HG03565 (cell line): ENCODE measurements at regions not wholly inside any gene's neighbourhood (a gene's known extent, or its start where the extent isn't known, plus 50 kb on each side); places are given as distances from the start of the nearest gene placed in this dataset.
"Not testable (repeated sequence)": the region's sequence is repeated elsewhere in the genome, so short reads cannot be mapped to it uniquely, and the experiment has no call there.

Source experiments
- ATAC-seq: cut with Tn5 transposase; IDR thresholded peaks from one replicate; pipeline ENCODE4 v1.9.1; 2021; ENCODE audit warnings: mild to moderate bottlenecking, moderate library complexity; ENCODE audit not compliant: unreplicated experiment

GRCh38 chr5:32916648-32917047 is 205.5 kb downstream of the NPR3 start:
- ATAC-seq = no peak

- no peak for ATAC-seq
Observed at GRCh38 chr5:32928761-32929160, 217.6 kb downstream of the NPR3 start.

DNA sequence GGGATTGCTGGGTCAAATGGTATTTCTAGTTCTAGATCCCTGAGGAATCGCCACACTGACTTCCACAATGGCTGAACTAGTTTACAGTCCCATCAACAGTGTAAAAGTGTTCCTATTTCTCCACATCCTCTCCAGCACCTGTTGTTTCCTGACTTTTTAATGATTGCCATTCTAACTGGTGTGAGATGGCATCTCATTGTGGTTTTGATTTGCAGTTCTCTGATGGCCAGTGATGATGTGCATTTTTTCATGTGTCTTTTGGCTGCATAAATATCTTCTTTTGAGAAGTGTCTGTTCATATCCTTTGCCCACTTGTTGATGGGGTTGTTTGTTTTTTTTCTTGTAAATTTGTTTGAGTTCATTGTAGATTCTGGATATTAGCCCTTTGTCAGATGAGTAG is 220.3 kb downstream of the NPR3 start:
- ATAC-seq = not testable (repeated sequence)

DNA sequence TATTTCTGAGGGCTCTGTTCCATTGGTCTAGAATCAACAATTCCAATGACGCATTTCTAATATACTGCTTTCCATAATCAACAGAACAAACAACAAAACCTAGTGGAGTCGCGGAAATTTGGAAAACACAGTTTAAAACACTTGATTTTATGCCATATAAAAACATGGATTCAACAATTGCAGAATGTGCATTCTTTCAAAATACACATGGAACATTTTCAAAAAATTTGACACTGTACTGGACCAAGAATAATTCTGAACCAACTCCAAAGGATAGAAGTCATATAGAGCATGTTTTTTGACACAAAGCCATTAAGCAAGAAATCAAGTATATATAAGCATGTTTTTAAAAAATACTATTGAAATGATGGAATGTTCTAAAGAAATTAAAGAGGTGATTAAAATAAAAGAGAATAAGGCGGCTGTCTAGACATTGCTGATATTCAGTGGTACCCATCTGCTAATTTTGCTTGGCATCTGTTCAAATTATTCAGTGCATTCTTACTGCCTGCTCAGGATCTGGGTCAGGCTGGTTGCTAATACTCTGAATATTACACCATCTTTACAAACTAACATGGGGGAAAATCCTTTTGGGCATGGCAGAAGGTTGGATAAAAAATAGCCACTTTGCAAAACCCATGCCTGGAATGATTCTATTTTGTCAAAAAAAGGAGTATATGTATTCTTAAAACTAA is 221.3 kb downstream of the NPR3 start:
- no peak for ATAC-seq

DNA sequence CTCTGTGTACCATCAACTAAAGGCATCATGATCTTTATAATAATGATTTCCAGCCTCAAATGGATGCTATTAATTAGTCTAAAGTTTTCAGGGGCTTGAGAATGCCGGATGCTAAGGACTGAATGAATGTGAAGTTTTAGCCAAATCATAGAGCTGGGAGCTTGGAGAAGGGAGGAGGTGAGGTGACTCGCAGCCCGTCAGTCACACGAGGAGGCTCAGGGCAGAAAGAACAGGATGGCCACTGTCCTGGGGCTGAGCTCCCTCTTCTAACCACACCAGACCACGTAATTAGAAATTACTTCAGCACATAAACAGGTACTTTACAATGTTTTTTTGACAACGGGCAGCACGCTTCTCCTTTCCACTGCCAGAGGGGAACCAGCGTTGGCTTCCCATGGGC is 222.6 kb downstream of the NPR3 start:
- ATAC-seq = no peak

DNA sequence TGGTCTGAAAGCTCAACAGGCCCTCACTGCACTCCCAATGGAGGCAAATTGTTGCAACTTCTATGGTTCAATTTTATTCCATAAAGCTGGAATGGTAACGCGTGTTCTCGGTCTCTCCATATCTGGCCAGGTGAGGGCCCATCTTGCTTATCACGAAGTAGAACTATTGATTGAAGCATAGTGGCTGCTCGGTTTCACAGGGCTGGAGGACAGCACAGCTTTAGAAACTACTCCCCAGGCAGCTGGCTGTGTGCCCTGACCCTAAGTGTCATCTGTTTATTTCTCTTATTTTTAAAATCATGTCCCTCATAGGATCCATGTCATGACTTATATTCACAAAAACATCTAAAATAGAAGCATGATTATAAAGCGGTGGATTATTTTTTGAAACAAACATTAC is 223.4 kb downstream of the NPR3 start:
- ATAC-seq = no peak

- no peak for ATAC-seq
Observed at GRCh38 chr5:32935283-32935682, 224.2 kb downstream of the NPR3 start.

- no peak for ATAC-seq
Observed at GRCh38 chr5:32936329-32936728, 225.2 kb downstream of the NPR3 start.

- ATAC-seq = peak; percentile 96
Observed at GRCh38 chr5:32942225-32942989, 231.3 kb downstream of the NPR3 start.

GRCh38 chr5:32949286-32949970 is 238.3 kb downstream of the NPR3 start:
- ATAC-seq = no peak

DNA sequence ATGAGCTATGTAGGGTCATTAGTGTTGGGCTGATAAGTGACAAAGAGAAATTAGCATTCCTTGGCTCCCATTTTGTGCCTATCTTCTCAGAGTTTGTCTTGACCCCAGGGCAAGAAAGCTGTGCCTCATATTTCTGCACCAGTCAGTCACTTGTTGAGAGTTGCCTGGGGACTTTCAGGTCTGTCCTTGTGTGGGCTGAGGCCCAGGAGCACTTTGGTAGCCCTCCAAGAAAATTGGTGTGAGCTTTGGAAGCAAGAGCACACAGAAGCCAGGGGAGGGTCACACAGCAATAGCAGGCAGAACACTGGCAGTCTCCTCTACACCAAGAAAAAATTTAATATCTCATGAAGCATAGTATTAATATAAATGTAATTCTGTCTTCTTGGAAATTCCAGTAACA is 239.9 kb downstream of the NPR3 start:
- no peak for ATAC-seq

DNA sequence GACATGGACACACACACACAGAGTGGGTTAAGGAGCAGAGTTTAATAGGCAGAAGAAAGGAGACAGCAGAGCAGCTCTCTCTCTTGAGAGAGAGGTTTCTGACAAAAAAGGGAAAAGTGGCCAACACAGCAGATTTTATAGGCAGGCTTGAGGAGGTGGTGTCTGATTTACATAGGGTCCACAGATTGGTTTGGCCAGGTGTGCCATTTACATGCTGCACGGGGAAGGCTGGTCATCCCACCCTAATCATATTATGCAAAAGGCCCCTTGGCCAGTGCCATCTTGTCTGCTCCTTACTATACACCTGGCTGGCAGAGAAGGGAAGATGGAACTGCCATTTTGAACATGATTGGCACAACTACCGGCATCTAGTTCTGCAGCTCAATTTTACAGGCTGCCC is 240.8 kb downstream of the NPR3 start:
- ATAC-seq = no peak

DNA sequence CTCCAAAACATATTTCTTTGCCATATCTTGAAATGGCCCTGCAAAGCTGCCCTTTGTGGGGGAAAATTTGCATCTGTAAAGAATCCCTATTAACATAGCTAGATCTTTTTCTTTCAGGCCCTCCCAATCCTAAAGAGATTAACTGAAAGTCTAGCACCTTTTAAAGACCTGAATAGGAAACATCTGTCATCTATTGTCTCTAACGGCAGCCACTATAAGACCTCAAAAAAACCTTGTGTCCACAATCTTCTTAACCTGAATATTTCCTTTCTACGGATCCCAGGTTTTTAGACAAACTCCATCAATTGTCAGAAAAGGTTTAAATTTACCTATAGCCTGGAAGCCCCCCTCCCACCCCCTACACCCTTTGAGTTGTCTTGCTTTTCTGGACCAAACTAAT is 241.3 kb downstream of the NPR3 start:
- ATAC-seq = not testable (repeated sequence)

DNA sequence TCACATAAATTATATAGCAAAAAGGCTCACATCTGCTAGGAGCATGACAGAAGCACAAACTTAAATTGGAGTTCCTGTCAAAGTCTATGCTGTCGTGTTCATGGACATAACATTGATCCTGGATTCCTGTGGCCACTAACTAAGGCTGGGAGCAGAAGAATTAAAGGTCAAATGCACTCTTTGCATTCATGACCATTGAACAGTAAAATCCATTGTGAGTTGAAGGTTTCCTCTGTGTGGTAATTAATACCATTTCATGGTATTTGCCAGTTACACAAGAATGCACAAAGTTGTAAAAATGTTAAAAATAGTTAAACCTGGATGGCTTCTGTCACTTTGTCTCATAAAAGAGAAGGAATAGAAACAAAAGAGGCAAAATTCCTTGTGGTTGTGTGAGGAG is 242.6 kb downstream of the NPR3 start:
- ATAC-seq = no peak

DNA sequence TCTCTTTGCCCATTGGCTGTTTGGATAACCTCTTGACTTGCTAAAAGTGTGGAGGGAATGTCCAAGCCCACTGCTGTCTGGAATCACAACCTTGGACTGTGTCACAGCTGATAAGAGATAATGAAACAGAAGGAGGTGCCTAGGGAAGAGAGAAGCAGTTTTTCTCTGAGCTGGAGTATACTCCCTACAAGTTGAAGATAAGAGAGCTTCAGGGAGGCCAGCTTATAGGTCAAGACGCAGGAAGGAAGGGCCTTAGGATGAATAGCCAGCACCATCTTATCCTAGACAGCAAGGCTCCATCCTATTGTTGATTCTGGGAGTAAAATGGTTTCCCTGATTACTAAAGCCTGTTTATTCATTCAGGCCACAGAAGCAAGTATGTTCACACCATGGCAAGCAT is 244.7 kb downstream of the NPR3 start:
- ATAC-seq = no peak

GRCh38 chr5:32960340-32961058 is 249.4 kb downstream of the NPR3 start:
- no peak for ATAC-seq

GRCh38 chr5:32961059-32961415 is 249.9 kb downstream of the NPR3 start:
- ATAC-seq = no peak

GRCh38 chr5:32964261-32964660 is 253.1 kb downstream of the NPR3 start:
- ATAC-seq = no peak

GRCh38 chr5:32973646-32974045 is 262.5 kb downstream of the NPR3 start:
- ATAC-seq = no peak

GRCh38 chr5:32975656-32976375 is 264.7 kb downstream of the NPR3 start:
- ATAC-seq = no peak

- ATAC-seq = no peak
Observed at GRCh38 chr5:32981061-32981460, 269.9 kb downstream of the NPR3 start.
